GM21825 (cell line): ENCODE measurements at regions not wholly inside any gene's neighbourhood (a gene's known extent, or its start where the extent isn't known, plus 50 kb on each side); places are given as distances from the start of the nearest gene placed in this dataset.
"Not testable (repeated sequence)": the region's sequence is repeated elsewhere in the genome, so short reads cannot be mapped to it uniquely, and the experiment has no call there.

Experiments
- ATAC-seq: cut with Tn5 transposase; IDR thresholded peaks from one replicate; pipeline ENCODE4 v1.9.1; 2021; ENCODE audit warnings: mild to moderate bottlenecking, moderate library complexity; ENCODE audit not compliant: unreplicated experiment

- no peak for ATAC-seq
These were observed 474.1 kb upstream of the MIS18BP1 start for GRCh38 chr14:45727133-45727532.

GRCh38 chr14:45721472-45721871, 468.5 kb upstream of the MIS18BP1 start:
- no peak for ATAC-seq

GRCh38 chr14:45716572-45716971, 463.6 kb upstream of the MIS18BP1 start:
- no peak for ATAC-seq

GRCh38 chr14:45715946-45716345, 462.9 kb upstream of the MIS18BP1 start:
- no peak for ATAC-seq

- ATAC-seq: no peak
These were observed 456.5 kb upstream of the MIS18BP1 start for GRCh38 chr14:45709541-45709940.

- no peak for ATAC-seq
These were observed 453.0 kb upstream of the MIS18BP1 start for GRCh38 chr14:45705940-45706534.

- no peak for ATAC-seq
These were observed 446.5 kb upstream of the MIS18BP1 start for GRCh38 chr14:45699471-45699870.

GRCh38 chr14:45698462-45699134, 445.6 kb upstream of the MIS18BP1 start:
- no peak for ATAC-seq

GRCh38 chr14:45686771-45687170, 433.8 kb upstream of the MIS18BP1 start:
- no peak for ATAC-seq

GRCh38 chr14:45680531-45680930, 427.5 kb upstream of the MIS18BP1 start:
- no peak for ATAC-seq

- no peak for ATAC-seq
These were observed 426.9 kb upstream of the MIS18BP1 start for GRCh38 chr14:45679853-45680252.

GRCh38 chr14:45678163-45678562, 425.2 kb upstream of the MIS18BP1 start:
- ATAC-seq: no peak

GRCh38 chr14:45673420-45673819, 420.4 kb upstream of the MIS18BP1 start:
- no peak for ATAC-seq

GRCh38 chr14:45664668-45665356, 411.8 kb upstream of the MIS18BP1 start:
- ATAC-seq: no peak

- ATAC-seq: no peak
These were observed 405.9 kb upstream of the MIS18BP1 start for GRCh38 chr14:45658917-45659299.

- no peak for ATAC-seq
These were observed 405.4 kb upstream of the MIS18BP1 start for GRCh38 chr14:45658226-45658916.

GRCh38 chr14:45651890-45652289, 398.9 kb upstream of the MIS18BP1 start:
- ATAC-seq: no peak

GRCh38 chr14:45650754-45651153, 397.8 kb upstream of the MIS18BP1 start:
- ATAC-seq: no peak

GRCh38 chr14:45649051-45649450, 396.0 kb upstream of the MIS18BP1 start:
- ATAC-seq: no peak

GRCh38 chr14:45641541-45641940, 388.5 kb upstream of the MIS18BP1 start:
- no peak for ATAC-seq

GRCh38 chr14:45634651-45635441, 381.8 kb upstream of the MIS18BP1 start:
- not testable (repeated sequence) for ATAC-seq
